Lower lobe of right lung (tissue), 2 donors: ENCODE measurements at regions not wholly inside any gene's neighbourhood (a gene's known extent, or its start where the extent isn't known, plus 50 kb on each side); places are given as distances from the start of the nearest gene placed in this dataset.

ENCODE experiments used
- ATAC-seq, 2 donors: fragments of 200-7000 bp; cut with Tn5 transposase; one replicate each; pipeline ENCODE4 v1.9.1; 2020 to 2022; ENCODE audit warnings: mild to moderate bottlenecking in 2 of 2, moderate library complexity in 2 of 2
- DNase-seq: peaks from one replicate; pipeline ENCODE4 v3.0.0-alpha.2; 2020
- H3K27ac ChIP-seq: fragments of 200-600 bp; one replicate; pipeline ENCODE4 v1.8.0; 2022
- H3K27me3 ChIP-seq: fragments of 200-600 bp; one replicate; pipeline ENCODE4 v1.8.0; 2022; ENCODE audit warnings: low read depth
- H3K36me3 ChIP-seq: fragments of 200-600 bp; one replicate; pipeline ENCODE4 v1.8.0; 2022; ENCODE audit warnings: mild to moderate bottlenecking
- H3K4me1 ChIP-seq: fragments of 200-600 bp; one replicate; pipeline ENCODE4 v1.8.0; 2022
- H3K4me3 ChIP-seq: fragments of 200-600 bp; one replicate; pipeline ENCODE4 v1.8.0; 2022; ENCODE audit warnings: mild to moderate bottlenecking
- H3K9me3 ChIP-seq: fragments of 200-600 bp; one replicate; pipeline ENCODE4 v1.8.0; 2022
- CTCF ChIP-seq: fragments of 200-600 bp; IDR thresholded peaks from one replicate; pipeline ENCODE4 v1.8.0; 2022; ENCODE audit warnings: antibody characterized with exemption, mild to moderate bottlenecking
- intact Hi-C: fragments of 100-400 bp; cut with DNase I; formaldehyde crosslinking; loops from one replicate; pipeline ENCODE4 v1.11.0; 2022
- donor health status: DM: no; HTN: yes; CAD: no; lungs with severe emphysema.

- DNase-seq: no peak
- Histone ChIP-seq H3K36me3 (no peaks in the 10 kb centered on the region), H3K27ac (peak overlapping the region; percentile 3), H3K9me3 (no peaks in the 10 kb centered on the region), H3K4me3 (no peak overlapping the region), H3K27me3 (no peaks in the 10 kb centered on the region), H3K4me1 (peaks cover 28% of the 10 kb centered on the region)
- ATAC-seq: no peak
- intact Hi-C loops: loop anchor here (10.0 kb wide), 1 partner anchor 404 kb away; the partner anchor contains the start of genes BRCA2 and ZAR1L
- no peak for TF ChIP-seq CTCF
Observed at GRCh38 chr13:31910633-31911032, 120.9 kb upstream of the FRY start.

- Histone ChIP-seq H3K4me1 (peaks cover 28% of the 10 kb centered on the region), H3K36me3 (no peaks in the 10 kb centered on the region), H3K4me3 (no peak overlapping the region), H3K9me3 (no peaks in the 10 kb centered on the region), H3K27me3 (no peaks in the 10 kb centered on the region), H3K27ac (no peak overlapping the region)
- intact Hi-C loops: loop anchor here (10.0 kb wide), 1 partner anchor 402 kb away; the partner anchor contains the start of genes BRCA2 and ZAR1L
- DNase-seq (no peak), ATAC-seq (peak in 1 of 2 donors; percentile 55)
- TF ChIP-seq CTCF: no peak
Observed at GRCh38 chr13:31912647-31913401, 118.8 kb upstream of the FRY start.

DNA sequence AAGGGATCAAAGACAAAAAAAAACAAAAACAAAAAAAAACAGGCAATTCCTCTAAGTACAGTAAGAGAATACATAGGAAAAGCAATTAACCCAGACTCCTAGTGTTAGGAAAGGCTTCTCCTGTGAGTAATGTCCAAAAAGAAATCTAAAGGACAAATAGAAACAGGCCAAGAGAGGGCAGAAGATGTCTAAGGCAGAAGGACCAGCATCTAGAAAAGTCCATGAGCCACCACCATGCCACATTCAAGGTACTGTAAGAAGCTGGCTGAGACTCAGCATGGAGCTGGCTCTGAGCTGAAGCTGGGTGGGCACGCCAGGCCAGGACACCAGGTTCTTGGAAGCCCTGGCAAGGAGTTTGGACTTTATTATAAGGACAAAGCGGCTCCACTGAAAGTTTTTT is 118.1 kb upstream of the FRY start:
- H3K4me1 ChIP-seq: peaks cover 24% of the 10 kb centered on the region
- TF ChIP-seq CTCF: no peak
- no peak overlapping the region for H3K4me3 ChIP-seq
- no peaks in the 10 kb centered on the region for H3K9me3 ChIP-seq
- ATAC-seq: no peak
- no peaks in the 10 kb centered on the region for H3K27me3 ChIP-seq
- no peaks in the 10 kb centered on the region for H3K36me3 ChIP-seq
- intact Hi-C loops: loop anchor here (10.0 kb wide), 1 partner anchor 401 kb away; the partner anchor contains the start of genes BRCA2 and ZAR1L
- no peak overlapping the region for H3K27ac ChIP-seq
- no peak for DNase-seq

- no peak for TF ChIP-seq CTCF
- Histone ChIP-seq H3K36me3 (no peaks in the 10 kb centered on the region), H3K4me3 (no peak overlapping the region), H3K4me1 (peaks cover 11% of the 10 kb centered on the region), H3K9me3 (no peaks in the 10 kb centered on the region), H3K27me3 (no peaks in the 10 kb centered on the region), H3K27ac (no peak overlapping the region)
- no peak for DNase-seq
- ATAC-seq: no peak
- intact Hi-C loops: loop anchor here (10.0 kb wide), 1 partner anchor 400 kb away; the partner anchor contains the start of genes BRCA2 and ZAR1L
Observed at GRCh38 chr13:31914843-31915242, 116.7 kb upstream of the FRY start.

GRCh38 chr13:31918707-31919106 is 112.9 kb upstream of the FRY start:
- DNase-seq (no peak), ATAC-seq (no peak)
- intact Hi-C loops: loop anchor here (10.0 kb wide), 1 partner anchor 396 kb away; the partner anchor contains the start of genes BRCA2 and ZAR1L
- Histone ChIP-seq H3K36me3 (no peaks in the 10 kb centered on the region), H3K27me3 (no peaks in the 10 kb centered on the region), H3K9me3 (no peaks in the 10 kb centered on the region), H3K27ac (no peak overlapping the region), H3K4me1 (peaks cover 8% of the 10 kb centered on the region), H3K4me3 (no peak overlapping the region)
- TF ChIP-seq CTCF: no peak
